GM12864 (cell line): ENCODE measurements at regions not wholly inside any gene's neighbourhood (a gene's known extent, or its start where the extent isn't known, plus 50 kb on each side); places are given as distances from the start of the nearest gene placed in this dataset.

Experiments used
- DNase-seq: peaks from one replicate; pipeline ENCODE4 v3.0.0-alpha.2; 2011; ENCODE audit warnings: low read depth
- H3K4me3 ChIP-seq: 2 replicates; pipeline ENCODE4 v1.5.1; 2011; ENCODE audit warnings: mild to moderate bottlenecking, low read depth, low read length, control low read depth
- TF ChIP-seq, protein P1 (sequence below): IDR thresholded peaks from 2 replicates; pipeline ENCODE4 v1.5.1; 2011; ENCODE audit warnings: low read depth, mild to moderate bottlenecking, moderate library complexity, low read length, control low read depth, inconsistent platforms; ENCODE audit errors: missing control alignments

DNA sequence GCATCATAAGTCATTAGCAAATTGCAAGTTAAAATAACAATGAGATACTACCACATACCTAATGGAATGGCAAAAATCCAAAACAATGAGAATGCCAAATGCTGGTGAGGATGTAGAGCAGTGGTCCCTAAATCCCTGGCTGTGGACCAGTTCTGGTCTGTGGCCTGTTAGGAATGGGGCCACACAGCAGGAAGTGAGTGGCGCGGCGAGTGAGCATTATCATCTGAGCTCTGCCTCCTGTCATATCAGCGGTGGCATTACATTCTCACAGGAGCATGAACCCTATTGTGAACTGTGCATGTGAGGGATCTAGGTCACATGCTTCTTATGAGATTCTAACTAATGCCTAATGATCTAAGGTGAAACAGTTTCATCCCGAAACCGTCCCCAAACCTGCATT lies 1694.4 kb downstream of the EFNB2 start:
- TF ChIP-seq, protein P1, sequence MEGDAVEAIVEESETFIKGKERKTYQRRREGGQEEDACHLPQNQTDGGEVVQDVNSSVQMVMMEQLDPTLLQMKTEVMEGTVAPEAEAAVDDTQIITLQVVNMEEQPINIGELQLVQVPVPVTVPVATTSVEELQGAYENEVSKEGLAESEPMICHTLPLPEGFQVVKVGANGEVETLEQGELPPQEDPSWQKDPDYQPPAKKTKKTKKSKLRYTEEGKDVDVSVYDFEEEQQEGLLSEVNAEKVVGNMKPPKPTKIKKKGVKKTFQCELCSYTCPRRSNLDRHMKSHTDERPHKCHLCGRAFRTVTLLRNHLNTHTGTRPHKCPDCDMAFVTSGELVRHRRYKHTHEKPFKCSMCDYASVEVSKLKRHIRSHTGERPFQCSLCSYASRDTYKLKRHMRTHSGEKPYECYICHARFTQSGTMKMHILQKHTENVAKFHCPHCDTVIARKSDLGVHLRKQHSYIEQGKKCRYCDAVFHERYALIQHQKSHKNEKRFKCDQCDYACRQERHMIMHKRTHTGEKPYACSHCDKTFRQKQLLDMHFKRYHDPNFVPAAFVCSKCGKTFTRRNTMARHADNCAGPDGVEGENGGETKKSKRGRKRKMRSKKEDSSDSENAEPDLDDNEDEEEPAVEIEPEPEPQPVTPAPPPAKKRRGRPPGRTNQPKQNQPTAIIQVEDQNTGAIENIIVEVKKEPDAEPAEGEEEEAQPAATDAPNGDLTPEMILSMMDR: no peak
- no peak overlapping the region for H3K4me3 ChIP-seq
- DNase-seq: no peak

DNA sequence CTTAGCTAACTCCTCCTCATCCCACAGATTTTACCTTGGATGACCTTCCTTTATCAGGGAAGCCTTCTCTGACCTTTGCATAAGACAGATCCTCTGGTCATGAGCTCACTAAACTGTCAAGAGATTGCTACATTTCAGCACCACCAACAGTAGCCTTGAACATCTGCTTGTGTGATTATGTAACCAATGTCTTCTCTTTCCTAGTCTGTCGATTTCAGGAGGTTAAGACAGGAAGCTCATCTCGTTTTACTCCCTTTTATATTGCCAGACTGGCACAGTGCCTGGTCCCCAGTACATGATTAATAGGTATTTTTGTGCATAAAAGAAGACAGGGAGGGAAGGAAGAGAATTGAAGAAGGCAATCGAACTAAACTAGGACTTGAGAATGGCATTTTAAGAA lies 1697.7 kb downstream of the EFNB2 start:
- no peak for DNase-seq
- H3K4me3 ChIP-seq: no peak overlapping the region
- TF ChIP-seq, protein P1: no peak

DNA sequence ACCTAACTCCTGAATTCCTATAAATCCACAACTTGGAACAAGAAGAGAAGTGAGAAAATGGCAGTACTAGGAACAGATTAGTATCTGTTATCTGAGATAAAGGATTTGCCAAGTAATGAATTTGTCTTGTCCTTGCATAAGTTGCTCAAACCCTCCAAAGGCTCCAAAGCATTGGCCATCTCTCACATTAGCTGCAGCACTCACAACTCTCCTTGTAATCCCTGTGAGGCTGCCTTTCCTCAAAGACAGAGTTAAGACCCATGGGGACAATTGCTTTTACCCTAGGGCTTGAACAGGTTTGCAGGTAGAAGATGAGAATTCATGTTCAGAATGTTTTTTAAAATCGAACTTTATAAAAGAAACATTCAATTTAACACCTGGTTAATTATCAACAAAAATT lies 1702.2 kb downstream of the EFNB2 start:
- H3K4me3 ChIP-seq: no peak overlapping the region
- TF ChIP-seq, protein P1: no peak
- no peak for DNase-seq

DNA sequence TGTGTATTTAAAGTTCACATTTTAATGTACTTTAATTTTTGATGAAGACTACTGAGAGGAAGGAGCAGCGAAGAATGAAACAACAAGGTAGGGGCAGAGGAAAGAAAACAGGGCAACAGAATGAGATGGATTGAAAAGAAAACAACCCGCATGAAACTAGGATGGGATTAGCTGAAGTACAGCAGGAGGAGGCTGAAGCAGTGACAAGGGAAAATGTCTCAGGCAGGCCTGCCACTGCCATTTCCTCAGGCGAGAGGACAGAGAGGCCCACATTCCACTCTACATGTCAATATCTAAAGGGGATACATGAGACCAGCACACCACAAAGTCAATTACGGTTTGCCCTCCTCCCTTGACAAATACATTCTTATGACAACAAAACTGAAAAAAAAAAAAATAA lies 1703.2 kb downstream of the EFNB2 start:
- TF ChIP-seq, protein P1: no peak
- H3K4me3 ChIP-seq: no peak overlapping the region
- no peak for DNase-seq

DNA sequence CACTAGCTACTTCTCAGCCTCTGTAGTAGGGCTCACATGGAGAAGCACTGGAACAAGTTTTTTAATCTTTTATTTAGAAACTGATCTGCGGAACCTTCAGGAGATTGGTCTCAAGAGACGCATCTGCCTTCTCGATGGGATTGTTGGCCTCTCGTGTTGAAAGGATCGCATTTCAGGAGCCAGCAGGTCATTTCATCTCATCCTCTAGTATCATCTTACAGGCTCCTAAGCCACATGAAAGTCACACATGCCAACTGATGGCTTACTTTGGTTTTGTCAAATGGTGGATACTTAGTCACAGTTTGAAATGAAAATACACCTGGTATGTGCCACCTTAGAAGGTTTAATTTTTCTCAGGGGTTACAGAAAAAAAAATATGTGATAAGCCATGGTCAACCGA lies 1703.6 kb downstream of the EFNB2 start:
- DNase-seq: no peak
- TF ChIP-seq, protein P1: no peak
- H3K4me3 ChIP-seq: no peak overlapping the region

DNA sequence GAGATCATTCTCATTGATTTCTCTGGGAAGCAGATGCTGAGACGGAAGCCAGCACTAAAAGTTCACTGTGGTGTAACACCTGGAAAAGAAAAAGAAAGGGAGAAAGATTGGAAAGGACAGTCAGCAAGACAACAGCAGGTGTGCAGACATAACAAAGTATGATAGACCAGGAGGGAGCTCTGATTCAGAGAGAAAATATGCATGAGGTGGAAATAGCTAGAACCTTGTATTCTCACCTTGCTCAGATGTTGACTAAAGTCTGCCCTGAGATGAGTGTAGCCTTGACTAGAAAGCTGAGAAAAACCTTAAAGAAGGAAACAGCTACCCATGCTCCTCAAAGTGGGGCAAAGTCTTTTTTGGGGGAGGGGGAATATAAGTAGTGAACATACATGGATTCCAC lies 1711.8 kb downstream of the EFNB2 start:
- TF ChIP-seq, protein P1: no peak

DNA sequence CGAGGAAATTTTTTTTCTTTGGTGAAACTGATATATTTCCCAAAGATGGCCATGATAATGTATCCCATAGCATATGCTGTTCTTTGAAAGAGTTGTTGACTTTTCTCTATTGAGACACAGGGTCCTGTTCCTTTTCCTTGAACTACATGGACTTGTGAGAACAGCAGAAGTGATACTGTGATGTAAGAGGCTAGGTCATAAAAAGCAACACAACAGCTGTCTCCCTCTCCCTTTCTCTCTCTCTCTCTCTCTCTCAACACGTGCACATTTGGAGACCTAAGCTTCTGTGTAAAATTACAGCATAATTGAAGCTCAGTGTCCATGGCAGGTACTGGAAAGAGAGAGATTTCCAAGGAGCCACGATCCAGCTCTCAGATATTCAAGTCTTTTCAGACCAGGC lies 1712.4 kb downstream of the EFNB2 start:
- TF ChIP-seq, protein P1: no peak
- no peak for DNase-seq
- no peak overlapping the region for H3K4me3 ChIP-seq

More for the DNA sequence above, 1711.8 kb downstream of the EFNB2 start:
- no peak overlapping the region for H3K4me3 ChIP-seq
- no peak for DNase-seq
